ENCODE measurements at regions not wholly inside any gene's neighbourhood (a gene's known extent, or its start where the extent isn't known, plus 50 kb on each side); places are given as distances from the start of the nearest gene placed in this dataset.

GRCh38 chr10:128908099-128908498 lies 558.9 kb upstream of the MGMT start:
- TF ChIP-seq CTCF (IDR thresholded peaks at IDR 0.05) (no peak), EZH2 (IDR thresholded peaks at IDR 0.05) (no peak)
